Esophagus muscularis mucosa (tissue), 4 donors: ENCODE measurements at regions not wholly inside any gene's neighbourhood (a gene's known extent, or its start where the extent isn't known, plus 50 kb on each side); places are given as distances from the start of the nearest gene placed in this dataset.

Experiments used
- DNase-seq: peaks from one replicate; pipeline ENCODE4 v3.0.0-alpha.2; 2017; ENCODE audit errors: extremely low spot score
- H3K27ac ChIP-seq, 4 donors: fragments of 200-600 bp; sonication (generic); replicated peaks in 1 of 4; 1 replicate in 3 of 4; 2 replicates in 1 of 4; pipeline ENCODE4 v1.5.1; 2016 to 2019; ENCODE audit warnings: mild to moderate bottlenecking in 1 of 4
- H3K27me3 ChIP-seq, 4 donors: fragments of 200-600 bp; sonication (generic); one replicate each; pipeline versions ENCODE4 v1.5.1 to v1.6.0; 2016 to 2019
- H3K36me3 ChIP-seq, 4 donors: fragments of 200-600 bp; sonication (generic); one replicate each; pipeline ENCODE4 v1.5.1; 2016 to 2019
- H3K4me1 ChIP-seq, 4 donors: fragments of 200-600 bp; sonication (generic); one replicate each; pipeline ENCODE4 v1.5.1; 2016 to 2019
- H3K4me3 ChIP-seq, 4 donors: fragments of 200-600 bp; sonication (generic); 1 replicate in 2 of 4; 2 replicates in 2 of 4; pipeline ENCODE4 v1.5.1; 2016 to 2019; ENCODE audit warnings: mild to moderate bottlenecking in 4 of 4, moderate library complexity in 1 of 4
- H3K9me3 ChIP-seq, 4 donors: fragments of 200-600 bp; sonication (generic); 1 replicate in 3 of 4; 2 replicates in 1 of 4; pipeline ENCODE4 v1.5.1; 2016 to 2019
- EP300 ChIP-seq: sonication (generic); formaldehyde crosslinking; IDR thresholded peaks from one replicate; pipeline ENCODE4 v1.6.1; 2017; ENCODE audit warnings: antibody characterized with exemption
- POLR2A ChIP-seq: fragments of 450-650 bp; IDR thresholded peaks from one replicate; pipeline ENCODE4 v1.6.1; 2017; ENCODE audit warnings: antibody characterized with exemption, moderate library complexity, mild to moderate bottlenecking, low read depth
- POLR2AphosphoS5 ChIP-seq, 2 donors: sonication (generic); formaldehyde crosslinking; IDR thresholded peaks; one replicate each; pipeline ENCODE4 v1.6.1; 2017; ENCODE audit warnings: antibody characterized with exemption in 2 of 2
- WGBS: methylation state at CpG from one replicate; pipeline ENCODE4 v1.1.5; 2018; 5-methylcytosine and 5-hydroxymethylcytosine counted together
- intact Hi-C: fragments of 100-400 bp; cut with DNase I; formaldehyde crosslinking; loops from one replicate; pipeline ENCODE4 v1.15.1; 2023
- TF ChIP-seq, protein P1 (sequence below), 3 experiments: fragments of 200-600 bp in 2 of 3; fragments of 450-650 bp in 1 of 3; sonication (generic) in 2 of 3; IDR thresholded peaks; one replicate each; pipeline ENCODE4 v1.5.1; 2017 to 2019; ENCODE audit warnings: antibody characterized with exemption in 3 of 3, mild to moderate bottlenecking in 2 of 3, moderate library complexity in 1 of 3

DNA sequence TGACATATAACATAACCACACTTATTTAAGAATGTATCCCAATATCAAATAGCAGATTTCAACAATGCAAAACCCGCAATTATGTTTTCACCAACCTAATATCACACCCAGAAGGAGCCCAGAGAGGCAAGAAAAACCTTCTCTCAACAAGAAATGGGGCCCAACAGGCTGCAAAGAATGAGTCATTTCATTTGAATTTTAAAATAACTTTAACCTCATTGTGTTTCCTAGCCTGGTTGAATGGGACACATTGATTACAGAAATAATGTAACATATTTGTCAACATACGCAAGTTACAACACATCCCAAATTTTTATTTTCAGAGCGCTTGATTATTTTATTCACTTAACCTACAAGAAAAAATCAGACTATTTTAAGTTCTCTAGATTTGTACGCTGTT, 365.1 kb upstream of the SLCO3A1 start:
- no peak overlapping the region for H3K27ac ChIP-seq
- H3K27me3 ChIP-seq, result peaks cover 0 to 7% (median 0%) of the 10 kb centered on the region in 4 donors
- H3K9me3 ChIP-seq, result no peaks in the 10 kb centered on the region
- H3K4me1 ChIP-seq, result no peaks in the 10 kb centered on the region
- TF ChIP-seq, protein P1, sequence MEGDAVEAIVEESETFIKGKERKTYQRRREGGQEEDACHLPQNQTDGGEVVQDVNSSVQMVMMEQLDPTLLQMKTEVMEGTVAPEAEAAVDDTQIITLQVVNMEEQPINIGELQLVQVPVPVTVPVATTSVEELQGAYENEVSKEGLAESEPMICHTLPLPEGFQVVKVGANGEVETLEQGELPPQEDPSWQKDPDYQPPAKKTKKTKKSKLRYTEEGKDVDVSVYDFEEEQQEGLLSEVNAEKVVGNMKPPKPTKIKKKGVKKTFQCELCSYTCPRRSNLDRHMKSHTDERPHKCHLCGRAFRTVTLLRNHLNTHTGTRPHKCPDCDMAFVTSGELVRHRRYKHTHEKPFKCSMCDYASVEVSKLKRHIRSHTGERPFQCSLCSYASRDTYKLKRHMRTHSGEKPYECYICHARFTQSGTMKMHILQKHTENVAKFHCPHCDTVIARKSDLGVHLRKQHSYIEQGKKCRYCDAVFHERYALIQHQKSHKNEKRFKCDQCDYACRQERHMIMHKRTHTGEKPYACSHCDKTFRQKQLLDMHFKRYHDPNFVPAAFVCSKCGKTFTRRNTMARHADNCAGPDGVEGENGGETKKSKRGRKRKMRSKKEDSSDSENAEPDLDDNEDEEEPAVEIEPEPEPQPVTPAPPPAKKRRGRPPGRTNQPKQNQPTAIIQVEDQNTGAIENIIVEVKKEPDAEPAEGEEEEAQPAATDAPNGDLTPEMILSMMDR (IDR thresholded peaks at IDR 0.05), result no peak
- no peak for TF ChIP-seq POLR2AphosphoS5 (IDR thresholded peaks at IDR 0.05)
- no peak for TF ChIP-seq EP300
- no peak for TF ChIP-seq POLR2A
- H3K4me3 ChIP-seq, result no peak overlapping the region
- DNase-seq, result no peak
- intact Hi-C loops, result no loop called here
- 68% methylated on average over 4 of the region's 4 CpGs for WGBS
- no peaks in the 10 kb centered on the region for H3K36me3 ChIP-seq

DNA sequence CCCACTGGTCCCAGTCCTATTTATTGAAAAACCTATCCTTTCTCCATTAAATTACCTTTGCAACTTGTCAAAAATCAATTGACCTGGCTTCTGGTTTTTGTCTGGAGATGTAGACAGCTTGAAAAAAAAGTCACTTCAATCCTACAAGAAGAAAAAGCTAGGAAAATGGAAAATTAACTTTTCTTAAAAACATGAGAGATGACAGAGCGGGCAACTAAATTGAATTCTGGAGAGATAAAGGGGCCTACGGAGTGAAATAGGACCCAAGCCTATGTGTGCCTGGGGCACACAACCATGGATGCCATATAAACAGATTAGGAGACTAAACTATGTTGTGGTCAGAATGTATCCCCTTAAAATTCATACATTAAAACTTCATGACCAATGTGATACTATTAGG, 363.3 kb upstream of the SLCO3A1 start:
- TF ChIP-seq POLR2A, result no peak
- TF ChIP-seq POLR2AphosphoS5 (IDR thresholded peaks at IDR 0.05), result no peak
- TF ChIP-seq, protein P1 (IDR thresholded peaks at IDR 0.05), result no peak
- no peak for TF ChIP-seq EP300
- peaks cover 0 to 7% (median 0%) of the 10 kb centered on the region in 4 donors for H3K27me3 ChIP-seq
- no peaks in the 10 kb centered on the region for H3K36me3 ChIP-seq
- H3K27ac ChIP-seq, result no peak overlapping the region
- no peak overlapping the region for H3K4me3 ChIP-seq
- H3K9me3 ChIP-seq, result no peaks in the 10 kb centered on the region
- intact Hi-C loops, result no loop called here
- no peak for DNase-seq
- no peaks in the 10 kb centered on the region for H3K4me1 ChIP-seq
- 95% methylated on average over 2 of the region's 2 CpGs for WGBS

DNA sequence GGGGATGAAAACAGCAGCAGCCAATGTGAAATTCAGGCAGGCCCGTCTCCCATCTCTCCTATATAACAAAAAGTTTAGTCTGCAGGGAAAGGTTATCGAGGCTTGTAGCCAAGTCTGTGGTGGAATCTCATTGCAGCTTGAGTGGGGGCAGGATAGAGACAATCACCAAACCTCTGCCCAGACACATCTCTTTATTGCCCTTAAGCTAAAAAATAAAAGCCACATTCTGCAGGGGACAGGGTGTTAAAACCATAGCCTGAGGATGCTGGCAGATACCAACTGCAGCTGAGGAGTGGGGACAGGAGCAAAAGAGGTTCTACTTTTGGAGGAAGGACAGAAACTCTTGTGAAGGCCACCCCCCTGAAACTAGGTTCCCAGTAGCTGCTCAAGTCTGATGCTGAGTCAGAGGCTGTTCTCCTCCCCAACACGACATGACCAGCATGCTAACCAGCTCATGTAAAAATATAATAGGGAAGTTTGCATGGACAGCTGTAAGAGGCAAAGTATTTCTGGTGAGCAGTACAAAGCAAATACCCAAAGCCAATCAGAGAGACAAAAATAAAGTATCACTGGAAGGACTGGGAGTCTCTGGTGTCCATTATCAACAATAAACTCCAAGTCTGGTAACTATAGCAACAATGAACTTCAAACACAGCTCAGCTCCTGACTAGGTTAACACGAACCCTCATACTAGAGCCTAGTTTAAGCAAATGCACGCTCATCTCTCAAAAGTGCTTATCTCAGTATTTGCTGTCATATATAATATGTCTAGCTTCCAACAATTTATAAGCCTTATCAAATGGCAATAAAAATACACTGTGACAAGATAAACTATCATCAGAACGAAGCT, 362.2 kb upstream of the SLCO3A1 start:
- H3K4me3 ChIP-seq, result no peak overlapping the region
- DNase-seq, result no peak
- intact Hi-C loops, result no loop called here
- H3K4me1 ChIP-seq, result no peaks in the 10 kb centered on the region
- peaks cover 0 to 7% (median 0%) of the 10 kb centered on the region in 4 donors for H3K27me3 ChIP-seq
- H3K9me3 ChIP-seq, result no peaks in the 10 kb centered on the region
- no peaks in the 10 kb centered on the region for H3K36me3 ChIP-seq
- 56% methylated on average over 6 of the region's 6 CpGs for WGBS
- TF ChIP-seq EP300, result no peak
- H3K27ac ChIP-seq, result no peak overlapping the region

DNA sequence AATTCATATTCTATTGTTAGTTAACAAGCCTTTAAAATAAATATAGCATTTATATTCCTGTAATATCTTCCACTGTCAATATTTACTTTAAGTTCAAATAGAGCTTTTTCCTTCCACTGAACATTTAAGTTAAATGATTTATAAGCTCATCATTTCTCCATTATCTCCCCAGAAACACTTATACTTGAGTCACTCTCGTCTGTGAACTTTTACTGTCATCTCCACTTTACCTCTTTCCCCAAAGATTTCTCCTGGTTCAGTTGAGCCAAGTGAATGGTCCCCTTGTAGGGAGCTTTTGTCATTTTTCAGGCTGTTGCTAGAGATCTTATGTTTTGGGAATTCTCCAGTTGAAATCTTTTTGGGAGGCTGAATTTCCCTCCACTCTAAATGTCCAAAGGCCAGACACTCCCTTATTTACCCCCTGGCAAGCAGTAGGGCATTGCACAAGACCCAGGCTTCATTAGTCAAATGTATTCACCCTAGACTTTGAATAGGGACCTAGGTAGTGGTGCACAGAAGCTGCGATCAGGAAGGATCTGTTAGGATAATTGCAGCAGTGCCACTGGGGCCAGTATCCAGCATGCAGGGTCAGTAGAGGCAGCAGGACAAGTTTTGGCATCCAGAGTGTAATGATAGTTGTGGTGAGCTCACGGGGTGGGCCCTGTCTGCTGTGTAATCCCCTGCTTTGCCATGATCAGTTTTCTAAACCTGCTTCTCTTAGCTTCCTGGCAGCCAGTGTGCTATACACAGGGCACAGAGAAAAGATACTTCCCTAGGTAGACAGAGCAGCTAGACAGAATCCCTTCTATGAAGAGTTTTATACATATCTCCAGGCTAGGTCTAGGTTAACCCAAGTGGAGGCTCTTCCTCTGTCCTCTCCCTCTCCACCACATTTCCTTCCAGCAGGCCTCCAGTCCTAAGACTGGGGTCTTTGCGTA, 356.5 kb upstream of the SLCO3A1 start:
- intact Hi-C loops, result no loop called here
- Histone ChIP-seq H3K36me3 (no peaks in the 10 kb centered on the region), H3K27me3 (no peaks in the 10 kb centered on the region), H3K4me3 (no peak overlapping the region), H3K27ac (no peak overlapping the region), H3K4me1 (no peaks in the 10 kb centered on the region), H3K9me3 (no peaks in the 10 kb centered on the region)
- WGBS, result 67% methylated on average over 4 of the region's 4 CpGs
- TF ChIP-seq EP300, result no peak
- TF ChIP-seq POLR2A, result no peak
- TF ChIP-seq POLR2AphosphoS5 (IDR thresholded peaks at IDR 0.05), result no peak
- TF ChIP-seq, protein P1 (IDR thresholded peaks at IDR 0.05), result no peak
- DNase-seq, result no peak

DNA sequence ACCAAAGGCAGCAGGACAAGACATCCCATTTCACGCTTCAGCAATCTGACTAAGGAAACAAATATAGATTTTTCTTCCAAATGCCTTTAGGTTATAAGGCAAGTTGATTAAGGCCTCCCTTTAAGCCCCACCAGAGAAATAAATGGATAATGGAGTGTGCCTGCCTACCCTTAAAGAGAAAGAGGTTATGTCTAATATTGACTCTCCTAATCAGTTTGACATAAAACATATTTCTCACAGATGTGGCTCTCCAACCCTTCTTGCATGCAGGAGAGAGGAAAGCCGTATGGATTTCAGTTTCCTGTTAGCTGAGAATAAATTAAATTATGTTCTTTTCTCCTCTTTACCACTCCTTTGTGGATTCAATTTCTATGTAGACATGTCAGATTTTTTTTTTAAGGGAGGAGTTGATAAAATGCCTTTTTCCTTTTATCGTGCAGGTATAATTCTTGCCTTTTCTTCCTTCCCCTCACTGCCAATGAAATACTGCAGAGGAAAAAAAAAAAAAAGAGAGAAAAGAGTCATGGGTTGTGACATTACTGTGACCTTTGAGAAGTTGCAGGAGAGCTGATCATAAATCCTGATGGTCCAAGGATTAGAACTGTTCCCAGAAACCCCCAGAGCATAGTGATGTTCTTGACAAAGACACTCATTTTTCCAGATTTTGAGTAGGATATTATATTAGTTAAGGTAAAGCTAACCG, 355.3 kb upstream of the SLCO3A1 start:
- intact Hi-C loops, result no loop called here
- no peak overlapping the region for H3K27ac ChIP-seq
- DNase-seq, result no peak
- TF ChIP-seq POLR2A, result no peak
- no peak for TF ChIP-seq POLR2AphosphoS5 (IDR thresholded peaks at IDR 0.05)
- no peaks in the 10 kb centered on the region for H3K36me3 ChIP-seq
- no peaks in the 10 kb centered on the region for H3K4me1 ChIP-seq
- H3K27me3 ChIP-seq, result no peaks in the 10 kb centered on the region
- no peaks in the 10 kb centered on the region for H3K9me3 ChIP-seq
- no peak overlapping the region for H3K4me3 ChIP-seq
- WGBS, result 80% methylated on average over 4 of the region's 4 CpGs
